HG03432 (cell line): ENCODE measurements at regions not wholly inside any gene's neighbourhood (a gene's known extent, or its start where the extent isn't known, plus 50 kb on each side); places are given as distances from the start of the nearest gene placed in this dataset.

Experiments
- ATAC-seq: cut with Tn5 transposase; IDR thresholded peaks from one replicate; pipeline ENCODE4 v1.9.1; 2021; ENCODE audit warnings: mild to moderate bottlenecking, moderate library complexity; ENCODE audit not compliant: unreplicated experiment

DNA sequence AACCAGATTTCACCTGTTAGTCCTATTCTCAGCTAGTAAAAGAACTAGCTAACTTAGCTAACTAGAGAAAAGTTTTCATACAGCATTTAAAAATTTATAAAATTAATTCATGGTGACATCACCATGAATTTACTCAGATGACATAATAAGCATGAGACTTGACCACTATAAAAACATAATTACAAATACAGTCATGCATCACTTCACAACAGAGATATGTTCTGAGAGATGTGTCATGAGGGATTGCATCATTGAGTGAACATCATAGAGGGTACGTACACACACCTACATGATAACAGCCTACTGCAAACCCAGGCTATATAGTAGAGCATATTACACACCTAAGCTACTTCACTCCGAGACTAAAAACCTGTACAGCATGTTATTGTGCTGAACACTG, 481.3 kb upstream of the CHAC2 start:
- no peak for ATAC-seq

DNA sequence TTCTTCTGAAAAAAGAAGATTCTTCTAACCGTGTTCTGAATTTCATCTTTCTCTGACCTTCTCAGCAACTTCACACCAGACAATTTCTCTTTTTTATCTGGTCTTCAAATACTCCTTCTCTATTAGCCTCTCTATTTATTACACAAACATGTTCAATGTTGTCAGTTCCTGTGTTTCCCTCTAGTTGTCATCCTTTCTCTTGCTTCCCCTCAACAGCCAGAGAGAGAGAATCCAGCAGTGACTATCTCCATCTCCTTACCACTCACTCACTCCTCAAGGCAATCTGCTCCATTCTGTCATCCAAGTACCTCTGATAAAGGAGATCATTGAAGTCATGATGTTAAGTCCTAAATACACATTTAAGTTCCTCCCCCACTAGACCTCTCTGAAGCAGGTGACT, 491.9 kb upstream of the CHAC2 start:
- ATAC-seq, result no peak

DNA sequence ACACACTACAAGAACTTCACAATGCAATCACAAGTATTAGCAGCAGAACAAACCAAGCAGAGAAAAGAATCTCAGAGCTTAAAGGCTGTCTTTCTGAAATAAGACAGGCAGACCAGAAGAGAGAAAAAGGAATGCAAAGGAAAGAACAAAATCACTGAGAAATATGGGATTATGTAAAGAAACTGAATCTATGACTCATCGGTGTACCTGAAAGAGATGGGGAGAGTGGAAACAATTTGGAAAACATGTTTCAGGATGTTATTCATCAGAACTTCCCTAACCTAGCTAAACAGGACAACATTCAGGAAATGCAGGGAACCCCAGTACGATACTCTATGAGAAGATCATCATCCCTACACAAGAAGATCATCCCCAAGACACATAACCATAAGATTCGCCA, 499.0 kb upstream of the CHAC2 start:
- no peak for ATAC-seq

DNA sequence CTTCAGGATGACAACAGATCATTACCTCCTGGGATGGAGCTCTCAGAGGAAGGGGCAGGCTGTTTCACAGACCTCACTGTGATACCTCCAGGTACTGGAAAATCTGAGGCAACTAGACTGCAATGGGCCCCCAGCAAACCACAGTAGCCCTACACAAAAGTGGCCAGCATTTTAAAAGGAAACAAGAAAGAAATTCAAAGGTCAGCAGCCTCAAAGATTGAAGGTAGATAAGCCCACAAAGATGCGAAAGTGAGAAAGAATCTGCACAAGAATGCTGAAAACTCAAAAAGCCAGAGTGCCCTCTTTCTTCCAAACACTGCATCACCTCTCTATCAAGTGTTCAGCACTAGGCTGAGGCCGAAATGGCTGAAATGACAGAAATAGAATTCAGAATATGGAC, 499.5 kb upstream of the CHAC2 start:
- ATAC-seq, result no peak

DNA sequence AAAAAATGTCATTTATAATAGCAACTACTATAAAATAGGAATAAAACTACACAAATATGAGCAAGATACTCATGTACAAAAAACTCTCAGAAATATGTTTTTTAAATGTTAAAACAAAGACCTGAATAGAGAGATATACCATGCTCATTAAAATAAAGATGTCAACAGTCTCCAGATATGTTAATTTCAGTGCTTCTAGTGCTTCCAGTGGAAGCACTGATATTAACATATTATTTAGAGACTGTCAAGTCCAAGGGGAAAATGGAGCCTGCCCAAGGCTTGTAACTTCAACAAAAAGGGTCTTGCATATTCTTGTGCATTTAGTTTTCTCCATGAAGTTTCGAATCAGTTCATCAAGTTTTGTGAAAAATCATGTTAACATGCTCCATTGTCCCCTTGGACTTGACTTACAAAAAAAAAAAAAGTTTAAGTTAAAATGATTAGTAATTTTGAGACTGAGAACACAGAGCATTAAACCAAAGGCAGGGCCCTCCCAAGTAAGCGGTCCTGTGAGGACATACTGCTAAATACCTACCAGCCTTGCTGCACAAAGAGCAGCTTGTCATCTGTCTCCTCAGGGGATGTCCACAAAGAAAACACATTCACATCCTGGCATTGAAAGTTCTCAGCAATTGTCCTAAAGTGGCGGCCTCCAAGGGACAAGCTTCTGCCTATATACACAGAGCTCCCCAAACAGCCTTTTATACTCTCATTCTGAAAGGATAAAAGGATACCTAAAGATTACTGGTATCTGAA, 501.9 kb upstream of the CHAC2 start:
- no peak for ATAC-seq

DNA sequence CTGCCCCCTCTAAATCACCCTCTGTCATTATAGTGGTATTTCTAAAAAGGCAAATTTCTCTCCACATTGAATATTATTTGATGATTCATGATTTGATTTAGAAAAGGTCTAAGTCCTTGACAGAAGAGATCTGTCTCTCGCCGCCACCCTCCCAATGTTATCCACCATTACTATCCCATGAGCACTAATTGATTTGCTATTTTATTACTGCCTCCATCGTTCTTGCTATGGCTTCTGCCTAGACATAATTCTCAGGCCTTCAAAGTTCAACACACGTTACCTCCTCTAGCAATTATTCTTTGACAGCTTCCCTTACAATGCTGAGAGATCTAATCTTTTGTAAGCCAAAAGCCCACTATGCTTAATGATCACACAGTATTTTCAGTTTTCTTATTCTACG, 507.0 kb upstream of the CHAC2 start:
- no peak for ATAC-seq

DNA sequence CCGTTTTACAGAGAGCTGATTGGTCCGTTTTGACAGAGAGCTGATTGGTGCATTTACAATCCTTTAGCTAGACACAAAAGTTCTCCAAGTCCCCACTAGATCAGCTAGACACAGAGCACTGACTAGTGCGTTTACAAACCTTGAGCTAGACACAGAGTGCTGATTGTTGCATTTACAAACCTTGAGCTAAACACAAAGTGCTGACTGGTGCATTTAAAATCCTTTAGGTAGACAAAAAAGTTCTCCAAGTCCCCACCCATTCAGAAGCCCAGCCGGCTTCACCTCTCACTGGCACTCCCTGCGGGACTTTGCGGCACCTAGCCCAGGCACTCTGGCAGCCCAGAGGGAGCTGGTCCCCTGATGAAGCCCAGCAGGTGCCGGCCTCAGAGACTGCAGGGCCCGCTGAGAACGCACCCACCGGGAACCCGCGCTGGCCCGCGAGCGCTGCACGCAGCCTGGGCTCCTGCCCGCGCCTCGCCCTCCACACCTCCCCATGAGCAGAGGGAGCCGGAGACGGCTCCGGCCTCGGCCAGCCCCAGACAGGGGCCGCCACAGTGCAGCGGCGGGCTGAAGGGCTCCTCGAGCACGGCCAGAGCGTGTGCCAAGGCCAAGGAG, 508.1 kb upstream of the CHAC2 start:
- no peak for ATAC-seq

DNA sequence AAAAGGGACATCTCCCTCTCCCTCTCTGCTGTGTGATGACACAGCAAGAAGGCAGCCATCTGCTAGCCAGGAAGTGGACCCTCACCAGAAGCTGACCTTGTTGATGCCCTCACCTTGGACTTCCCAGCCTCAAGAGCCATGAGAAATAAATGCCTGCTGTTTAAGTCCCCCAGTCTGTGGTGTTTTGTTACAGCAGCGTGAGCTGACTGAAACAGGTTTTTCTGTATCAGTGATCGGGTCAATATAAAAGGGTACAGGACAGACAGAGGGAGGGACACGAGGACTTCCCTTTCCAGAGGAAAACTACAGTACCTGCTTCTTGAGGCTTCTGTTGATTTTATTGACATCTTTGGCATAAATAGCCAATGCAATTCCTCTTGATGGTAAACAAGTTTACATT, 510.3 kb upstream of the CHAC2 start:
- no peak for ATAC-seq

DNA sequence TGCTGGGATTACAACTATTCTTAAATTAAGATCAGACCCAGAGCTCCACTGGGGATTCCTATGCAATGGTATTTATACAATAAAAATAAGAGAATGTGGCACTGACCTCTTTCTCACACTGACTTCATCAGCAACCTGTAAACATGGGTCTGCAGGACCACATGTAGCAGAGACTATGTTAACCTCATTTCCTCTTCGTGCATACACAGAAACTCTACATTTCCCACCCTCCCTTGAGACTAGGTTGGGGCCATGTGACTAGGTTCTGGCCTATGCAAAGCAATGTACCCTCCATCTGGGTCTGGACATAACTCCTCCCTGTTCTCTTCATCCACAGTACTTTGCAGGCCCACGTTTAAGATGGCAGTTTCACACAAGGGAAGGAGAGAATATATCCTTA, 514.4 kb upstream of the CHAC2 start:
- no peak for ATAC-seq

DNA sequence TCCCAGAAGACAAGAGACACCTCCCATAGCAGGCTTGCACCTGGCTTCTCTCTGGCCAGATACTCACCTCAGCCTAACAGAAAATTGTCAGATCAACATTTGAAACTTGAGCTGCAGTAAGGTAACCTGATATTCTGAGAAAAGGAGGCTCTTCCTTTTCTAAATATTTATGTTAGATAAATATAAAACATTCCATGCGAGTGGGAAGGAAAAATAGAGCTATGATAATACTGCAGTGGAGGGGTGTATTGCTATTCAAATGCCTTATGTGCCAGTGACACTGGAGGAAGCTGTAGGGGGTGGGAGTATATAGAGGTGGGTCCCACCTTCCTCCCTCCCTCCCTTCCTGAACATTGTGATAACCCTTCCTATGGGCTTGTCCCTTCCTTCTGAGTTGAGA, 515.5 kb upstream of the CHAC2 start:
- ATAC-seq, result no peak

DNA sequence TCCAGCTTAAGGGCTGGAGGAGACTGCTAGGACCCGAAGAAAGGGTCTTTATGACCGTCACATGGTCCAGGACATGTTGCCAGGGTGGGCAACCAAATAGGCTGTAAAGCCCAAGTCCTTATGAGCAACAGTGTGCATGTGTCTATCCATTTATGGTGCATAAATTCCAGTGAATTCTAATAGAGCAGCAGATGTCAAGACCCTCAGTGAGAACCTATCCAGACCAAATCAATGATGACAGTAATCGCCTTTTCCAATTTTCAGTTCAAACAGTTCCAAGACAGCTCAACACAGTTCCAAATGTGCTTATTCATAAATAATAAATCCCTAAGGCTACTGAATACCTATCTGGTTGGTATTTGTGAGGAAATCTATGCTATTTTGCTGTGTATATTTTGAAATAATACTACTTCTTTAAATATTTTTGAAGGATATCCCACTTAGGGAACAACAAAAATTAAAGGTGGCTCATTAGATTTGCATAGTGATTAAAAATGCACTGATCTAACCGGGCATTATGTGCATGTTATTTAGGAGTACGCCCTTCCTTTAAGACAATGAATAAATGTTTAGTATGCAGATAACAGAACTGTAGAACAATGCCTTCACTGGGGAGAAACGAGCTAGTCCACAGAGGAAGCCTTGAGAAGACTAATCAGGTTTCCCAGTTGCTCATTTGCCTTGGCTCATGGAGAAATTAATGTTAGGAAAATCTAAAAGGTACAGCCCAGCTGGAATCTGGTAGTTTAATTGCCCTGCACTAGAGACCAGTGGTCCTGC, 519.5 kb upstream of the CHAC2 start:
- no peak for ATAC-seq

DNA sequence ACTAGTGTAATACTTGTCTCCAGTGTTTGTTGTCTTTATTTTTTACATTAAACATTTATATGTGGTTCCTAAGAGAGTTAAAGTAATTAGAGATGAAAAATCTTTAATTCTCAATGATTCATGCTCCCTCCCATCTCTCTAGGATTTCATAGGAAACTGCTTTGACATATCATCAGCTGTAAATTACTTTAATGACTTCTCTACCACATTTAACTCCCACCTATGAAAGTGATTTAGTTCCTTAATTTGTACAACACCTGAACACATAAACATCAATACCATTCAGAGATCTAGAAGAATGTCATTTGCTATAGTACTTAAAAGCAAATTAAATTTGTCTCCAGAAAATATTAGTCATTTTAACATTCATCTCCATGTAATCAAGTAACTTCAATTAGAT, 524.2 kb upstream of the CHAC2 start:
- ATAC-seq, result no peak

DNA sequence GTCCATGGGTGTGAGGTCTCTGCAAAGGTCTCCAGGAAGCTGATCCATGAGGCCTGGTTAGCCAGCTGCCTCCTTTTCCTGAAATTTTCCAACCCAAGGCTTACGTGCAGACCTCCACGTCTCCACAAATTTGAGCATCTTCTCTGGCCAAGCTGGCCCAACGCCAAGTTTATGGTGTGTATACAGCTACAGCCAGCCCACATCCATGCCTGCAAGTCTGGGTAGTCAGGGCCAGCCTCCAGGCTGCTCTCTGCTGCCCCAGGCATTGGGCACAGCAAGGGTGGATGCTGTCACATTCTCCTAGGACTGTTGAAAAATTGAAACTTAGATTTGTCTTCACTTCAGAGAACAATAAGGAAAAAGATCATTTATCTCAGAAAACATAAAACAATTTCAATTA, 525.5 kb upstream of the CHAC2 start:
- ATAC-seq, result no peak

DNA sequence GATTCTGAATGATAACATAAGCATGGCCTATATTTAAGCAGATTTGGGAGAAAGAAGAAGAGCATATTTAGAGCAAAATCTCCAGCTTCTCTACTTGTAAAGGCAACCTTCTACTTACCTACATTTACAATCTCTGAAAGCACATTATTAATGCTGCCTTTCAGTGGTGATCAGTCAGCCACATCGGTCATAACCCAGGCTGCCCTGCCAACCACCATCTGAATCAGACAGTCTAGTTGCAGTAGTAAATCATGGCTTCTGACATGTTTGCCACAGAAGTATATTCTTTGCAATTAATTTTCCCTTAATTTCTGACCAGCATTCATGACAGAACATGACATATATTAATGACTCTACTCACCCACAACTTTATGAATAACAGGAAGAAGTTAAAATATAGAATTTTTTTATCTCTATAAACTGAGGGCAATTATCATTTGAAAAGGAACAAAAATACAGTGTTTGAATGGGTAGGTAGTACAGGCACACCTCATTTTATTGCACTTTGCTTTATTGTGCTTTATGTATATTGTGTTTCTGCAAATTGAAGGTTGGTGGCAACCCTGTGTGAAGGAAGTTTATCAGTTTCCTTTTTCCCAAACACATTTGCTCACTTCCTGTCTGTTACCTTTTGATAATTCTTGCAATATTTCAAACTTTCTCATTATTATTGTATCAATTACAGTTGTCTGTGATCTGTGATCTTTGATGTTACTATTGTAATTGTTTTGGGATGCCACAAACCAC, 531.6 kb upstream of the CHAC2 start:
- no peak for ATAC-seq

DNA sequence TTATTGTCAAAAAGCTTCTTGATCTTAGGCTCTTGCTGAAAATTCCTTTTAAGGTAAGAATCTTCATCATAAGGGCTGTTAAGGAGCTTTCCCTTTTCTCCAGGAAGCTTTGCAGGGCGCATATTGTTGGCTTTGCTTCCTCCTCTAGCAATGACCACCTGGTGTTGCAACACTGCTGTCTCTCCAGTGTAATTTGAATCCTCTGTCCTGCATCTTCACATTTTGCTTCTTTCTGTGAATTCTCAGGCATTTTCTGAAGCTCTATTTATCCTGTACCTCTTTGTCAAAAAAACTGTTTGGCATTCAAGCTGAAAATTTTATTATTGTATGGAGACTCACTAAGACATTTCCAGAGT, 533.1 kb upstream of the CHAC2 start:
- no peak for ATAC-seq

DNA sequence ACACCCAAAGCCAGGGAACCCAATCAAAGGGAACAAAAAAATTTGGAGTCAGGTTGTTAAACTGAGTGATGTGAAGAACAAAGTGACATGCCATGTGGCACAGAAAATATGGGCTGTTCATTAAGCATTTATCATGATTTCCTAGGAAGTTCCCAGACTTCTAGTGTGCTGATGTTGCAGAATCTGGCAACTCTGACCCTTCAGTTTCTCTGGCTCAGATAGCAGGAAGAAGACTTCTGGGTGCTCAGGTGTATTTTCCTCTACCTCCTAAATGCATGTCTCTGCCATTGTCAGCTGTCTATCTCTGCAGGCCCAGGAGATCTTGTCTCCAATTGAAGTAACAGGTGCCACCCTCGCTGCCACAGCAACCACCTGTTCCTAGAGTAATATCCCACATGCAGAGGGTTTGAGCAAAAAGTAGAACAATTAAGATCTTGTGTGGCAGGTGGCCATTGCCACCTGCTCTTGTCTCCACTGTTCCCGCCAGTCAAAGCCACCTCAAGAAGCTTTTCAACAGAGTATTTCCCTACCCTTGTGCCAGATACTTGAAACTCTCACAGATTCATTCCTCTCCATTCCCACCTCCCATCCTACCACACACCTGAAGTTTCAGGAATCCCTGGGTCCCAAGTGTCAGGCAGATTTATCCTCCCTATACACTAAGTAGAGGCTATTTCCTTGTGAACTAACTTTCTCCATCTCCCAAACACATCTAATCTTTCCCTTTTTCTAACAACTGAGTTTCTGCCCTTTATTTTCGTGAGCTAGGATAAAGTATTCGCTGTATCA, 533.7 kb upstream of the CHAC2 start:
- ATAC-seq, result no peak

DNA sequence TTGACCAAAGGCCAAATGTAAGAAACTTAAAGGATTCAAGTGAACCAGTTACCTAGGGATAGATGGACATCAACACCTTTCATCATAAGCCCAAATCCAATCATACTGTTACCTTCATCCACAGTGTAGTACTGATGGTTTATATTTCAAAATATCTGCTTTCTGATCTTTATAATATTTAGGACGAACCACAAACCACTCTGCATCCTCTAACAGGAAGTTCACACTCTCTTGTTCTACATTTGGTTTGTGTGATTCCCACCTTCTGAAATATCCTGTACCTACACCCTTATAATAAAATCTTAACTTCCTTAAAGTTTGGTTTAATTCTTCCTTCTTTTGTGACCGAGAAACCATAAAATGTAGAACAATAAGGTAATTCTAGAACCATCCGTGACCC, 535.7 kb upstream of the CHAC2 start:
- ATAC-seq, result no peak

DNA sequence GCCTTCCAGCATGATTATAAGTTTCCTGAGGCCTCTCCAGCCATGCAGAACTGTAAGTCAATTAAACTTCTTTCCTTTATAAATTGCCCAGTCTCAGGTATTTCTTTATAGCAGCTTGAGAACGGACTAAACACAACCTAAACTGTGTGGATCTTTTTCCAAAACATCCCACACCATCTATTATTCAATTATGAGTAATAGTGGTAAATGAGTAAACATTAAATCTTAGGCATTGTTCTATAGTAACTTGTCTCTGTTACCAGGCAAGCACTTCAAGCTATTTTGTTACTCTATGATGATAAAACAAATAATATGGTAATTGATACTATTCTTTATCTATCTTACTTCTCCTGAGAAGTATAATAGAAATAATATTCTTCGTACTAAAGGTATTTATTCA, 536.9 kb upstream of the CHAC2 start:
- ATAC-seq, result no peak

DNA sequence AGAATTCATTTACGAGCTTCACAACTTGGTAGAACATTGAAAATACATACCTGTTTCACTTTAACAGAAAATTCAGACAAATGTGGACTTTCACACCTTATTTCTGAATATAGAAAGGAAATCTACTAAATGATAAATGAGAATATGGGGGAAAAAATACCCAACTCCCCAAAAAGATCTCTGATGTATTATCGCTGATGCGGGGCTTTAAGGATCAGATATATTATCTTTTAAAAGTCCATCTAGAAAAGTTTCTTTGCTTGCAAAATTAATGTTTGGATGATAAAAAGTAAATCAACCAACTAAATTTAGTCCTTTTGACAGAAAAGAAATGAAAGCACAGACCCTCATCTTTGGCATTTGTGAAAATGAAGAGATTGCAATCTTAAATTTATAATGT, 540.1 kb upstream of the CHAC2 start:
- ATAC-seq, result no peak

DNA sequence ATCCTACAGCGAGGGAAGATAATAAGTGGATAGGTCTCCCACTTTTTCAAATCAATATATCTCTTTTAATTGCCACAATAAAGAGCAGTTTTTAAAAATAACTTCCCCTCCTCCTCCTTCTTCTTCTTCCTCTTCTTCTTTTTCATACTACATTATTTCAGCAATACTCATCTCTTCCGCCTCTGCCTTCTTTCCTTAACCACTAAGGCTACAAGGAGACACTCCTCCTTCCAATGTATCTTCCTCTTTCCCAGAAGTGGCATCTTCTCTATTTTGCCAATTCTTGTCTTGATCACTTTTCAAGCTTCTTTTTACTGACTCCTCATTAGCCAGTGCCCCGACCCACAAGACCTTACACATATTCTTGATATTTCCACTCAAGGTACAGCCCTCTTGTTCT, 546.6 kb upstream of the CHAC2 start:
- no peak for ATAC-seq

DNA sequence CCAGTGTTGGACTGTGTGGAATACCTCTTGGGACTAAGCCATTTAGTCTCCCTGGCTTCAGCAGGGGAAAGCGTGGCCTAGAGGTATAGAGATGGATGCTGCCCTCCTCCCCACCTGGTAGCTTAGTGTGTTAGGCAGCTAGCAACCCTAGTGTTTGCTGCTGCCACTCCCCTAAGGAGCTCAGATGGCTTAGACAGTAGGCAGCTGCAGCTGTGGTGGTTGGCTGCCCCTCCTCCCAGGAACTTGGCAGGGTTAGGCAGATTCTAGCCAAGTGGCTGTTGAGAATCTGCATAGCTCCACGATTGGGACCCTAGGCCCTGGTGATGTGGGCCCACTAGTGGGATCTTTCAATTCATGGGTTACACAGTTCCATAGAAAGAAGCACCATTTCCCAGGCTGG, 550.4 kb upstream of the CHAC2 start:
- ATAC-seq, result no peak
